ENCODE measurements at regions not wholly inside any gene's neighbourhood (a gene's known extent, or its start where the extent isn't known, plus 50 kb on each side); places are given as distances from the start of the nearest gene placed in this dataset.

- Histone ChIP-seq H3K27ac (replicated peaks in 1 of 4) (no peak overlapping the region), H3K4me3 (no peak overlapping the region), H3K4me1 (peaks cover 33 to 66% (median 44%) of the 10 kb centered on the region in 4 donors), H3K9me3 (no peaks in the 10 kb centered on the region), H3K27me3 (no peaks in the 10 kb centered on the region), H3K36me3 (peaks cover 0 to 3% (median 2%) of the 10 kb centered on the region in 4 donors)
- TF ChIP-seq POLR2A (IDR thresholded peaks at IDR 0.05; ENCODE audit: low read depth) = no peak
- 77% methylated on average over 5 of the region's 7 CpGs for whole genome bisulfite sequencing
- intact Hi-C loops (cut with DNase I) = loop anchor here (10.0 kb wide), 2 partner anchors 247 to 787 kb away; partner anchors contain the start of gene CCNT2
- no peak for DNase-seq (ENCODE audit: extremely low spot score)
Observed at GRCh38 chr2:134127496-134127895, 126.4 kb upstream of the MGAT5 start.

GRCh38 chr2:134128746-134129145 lies 125.1 kb upstream of the MGAT5 start:
- WGBS = 87% methylated on average over 6 of the region's 6 CpGs
- no peak for DNase-seq (ENCODE audit: extremely low spot score)
- TF ChIP-seq EP300 (IDR thresholded peaks at IDR 0.05) (no peak), POLR2AphosphoS5 (IDR thresholded peaks at IDR 0.05) (no peak), POLR2A (IDR thresholded peaks at IDR 0.05; ENCODE audit: low read depth) (no peak), CTCF (IDR thresholded peaks at IDR 0.05) (no peak)
- Histone ChIP-seq H3K9me3 (no peaks in the 10 kb centered on the region), H3K27me3 (no peaks in the 10 kb centered on the region), H3K27ac (replicated peaks in 1 of 4) (no peak overlapping the region), H3K36me3 (peaks cover 0 to 3% (median 2%) of the 10 kb centered on the region in 4 donors), H3K4me1 (peaks cover 27 to 65% (median 36%) of the 10 kb centered on the region in 4 donors), H3K4me3 (no peak overlapping the region)
- intact Hi-C loops (cut with DNase I) = loop anchor here (10.0 kb wide), 2 partner anchors 246 to 786 kb away; partner anchors contain the start of gene CCNT2

- 96% methylated on average over 31 of the region's 42 CpGs for WGBS
- no peak for TF ChIP-seq POLR2A (IDR thresholded peaks at IDR 0.05; ENCODE audit: low read depth)
- H3K36me3 ChIP-seq = peaks cover 0 to 3% (median 2%) of the 10 kb centered on the region in 4 donors
- no peak overlapping the region for H3K27ac ChIP-seq (replicated peaks in 1 of 4)
- no peaks in the 10 kb centered on the region for H3K27me3 ChIP-seq
- no peaks in the 10 kb centered on the region for H3K9me3 ChIP-seq
- H3K4me1 ChIP-seq = peaks cover 16 to 64% (median 26%) of the 10 kb centered on the region in 4 donors
- H3K4me3 ChIP-seq = no peak overlapping the region
- intact Hi-C loops (cut with DNase I) = loop anchor here (10.0 kb wide), 2 partner anchors 245 to 785 kb away; partner anchors contain the start of gene CCNT2
- DNase-seq (ENCODE audit: extremely low spot score) = no peak
Observed at GRCh38 chr2:134129900-134130537, 123.9 kb upstream of the MGAT5 start.

- 87% methylated on average over 7 of the region's 7 CpGs for WGBS
- TF ChIP-seq POLR2A (IDR thresholded peaks at IDR 0.05; ENCODE audit: low read depth) (no peak), EP300 (IDR thresholded peaks at IDR 0.05) (no peak), POLR2AphosphoS5 (IDR thresholded peaks at IDR 0.05) (no peak), CTCF (IDR thresholded peaks at IDR 0.05) (no peak)
- no peak overlapping the region for H3K27ac ChIP-seq (replicated peaks in 1 of 4)
- no peak for DNase-seq (ENCODE audit: extremely low spot score)
- H3K4me3 ChIP-seq = no peak overlapping the region
- H3K4me1 ChIP-seq = peaks cover 17 to 58% (median 28%) of the 10 kb centered on the region in 4 donors
- H3K36me3 ChIP-seq = peaks cover 0 to 3% (median 2%) of the 10 kb centered on the region in 4 donors
- H3K9me3 ChIP-seq = no peaks in the 10 kb centered on the region
- intact Hi-C loops (cut with DNase I) = no loop called here
- H3K27me3 ChIP-seq = no peaks in the 10 kb centered on the region
Observed at GRCh38 chr2:134131681-134132489, 122.0 kb upstream of the MGAT5 start.

GRCh38 chr2:134132490-134132857 lies 121.4 kb upstream of the MGAT5 start:
- Histone ChIP-seq H3K9me3 (no peaks in the 10 kb centered on the region), H3K4me1 (peaks cover 22 to 57% (median 30%) of the 10 kb centered on the region in 4 donors), H3K27me3 (no peaks in the 10 kb centered on the region), H3K4me3 (no peak overlapping the region), H3K36me3 (peaks cover 0 to 3% (median 2%) of the 10 kb centered on the region in 4 donors), H3K27ac (replicated peaks in 1 of 4) (no peak overlapping the region)
- DNase-seq (ENCODE audit: extremely low spot score) = no peak
- 68% methylated on average over 3 of the region's 3 CpGs for WGBS
- intact Hi-C loops (cut with DNase I) = no loop called here
- TF ChIP-seq CTCF (IDR thresholded peaks at IDR 0.05) (no peak), EP300 (IDR thresholded peaks at IDR 0.05) (no peak), POLR2AphosphoS5 (IDR thresholded peaks at IDR 0.05) (no peak), POLR2A (IDR thresholded peaks at IDR 0.05; ENCODE audit: low read depth) (no peak)

All from esophagus muscularis mucosa (tissue), 4 donors.